Type B pancreatic cell (in vitro differentiated cells): ENCODE measurements at regions not wholly inside any gene's neighbourhood (a gene's known extent, or its start where the extent isn't known, plus 50 kb on each side); places are given as distances from the start of the nearest gene placed in this dataset.

Source experiments
- DNase-seq: peaks from one replicate; pipeline ENCODE4 v3.0.0; 2021; ENCODE audit warnings: mixed read lengths; ENCODE audit not compliant: unreplicated experiment; ENCODE audit errors: extremely low spot score
- H3K27ac Mint-ChIP-seq: 2 replicates; pipeline ENCODE4 v1.8.0; 2021; ENCODE audit warnings: mild to moderate bottlenecking, mixed read lengths
- H3K27me3 Mint-ChIP-seq: 2 replicates; pipeline ENCODE4 v1.8.0; 2021; ENCODE audit warnings: mixed read lengths
- H3K36me3 Mint-ChIP-seq: 2 replicates; pipeline ENCODE4 v1.8.0; 2021; ENCODE audit warnings: mixed read lengths
- H3K4me1 Mint-ChIP-seq: one replicate; pipeline ENCODE4 v1.8.0; 2021; ENCODE audit warnings: mixed read lengths; ENCODE audit not compliant: unreplicated experiment
- H3K4me3 Mint-ChIP-seq: 2 replicates; pipeline ENCODE4 v1.8.0; 2021; ENCODE audit warnings: mild to moderate bottlenecking, mixed read lengths
- H3K9me3 Mint-ChIP-seq: 2 replicates; pipeline ENCODE4 v1.8.0; 2021; ENCODE audit warnings: mixed read lengths
- TF ChIP-seq, protein P1 (sequence below): fragments of 200-600 bp; sonication (generic); conservative IDR thresholded peaks from 2 replicates; pipeline ENCODE4 v1.5.0; 2021; ENCODE audit warnings: antibody characterized with exemption, mild to moderate bottlenecking

GRCh38 chr2:66382091-66382490 lies 52.8 kb upstream of the MEIS1 start:
- Mint-ChIP-seq H3K4me1 (peaks cover 22% of the 10 kb centered on the region), H3K36me3 (no peaks in the 10 kb centered on the region), H3K27me3 (no peaks in the 10 kb centered on the region), H3K27ac (peak overlapping the region; percentile 75), H3K4me3 (peak overlapping the region; percentile 51), H3K9me3 (peaks cover 5% of the 10 kb centered on the region)
- DNase-seq, result no peak
- TF ChIP-seq, protein P1, sequence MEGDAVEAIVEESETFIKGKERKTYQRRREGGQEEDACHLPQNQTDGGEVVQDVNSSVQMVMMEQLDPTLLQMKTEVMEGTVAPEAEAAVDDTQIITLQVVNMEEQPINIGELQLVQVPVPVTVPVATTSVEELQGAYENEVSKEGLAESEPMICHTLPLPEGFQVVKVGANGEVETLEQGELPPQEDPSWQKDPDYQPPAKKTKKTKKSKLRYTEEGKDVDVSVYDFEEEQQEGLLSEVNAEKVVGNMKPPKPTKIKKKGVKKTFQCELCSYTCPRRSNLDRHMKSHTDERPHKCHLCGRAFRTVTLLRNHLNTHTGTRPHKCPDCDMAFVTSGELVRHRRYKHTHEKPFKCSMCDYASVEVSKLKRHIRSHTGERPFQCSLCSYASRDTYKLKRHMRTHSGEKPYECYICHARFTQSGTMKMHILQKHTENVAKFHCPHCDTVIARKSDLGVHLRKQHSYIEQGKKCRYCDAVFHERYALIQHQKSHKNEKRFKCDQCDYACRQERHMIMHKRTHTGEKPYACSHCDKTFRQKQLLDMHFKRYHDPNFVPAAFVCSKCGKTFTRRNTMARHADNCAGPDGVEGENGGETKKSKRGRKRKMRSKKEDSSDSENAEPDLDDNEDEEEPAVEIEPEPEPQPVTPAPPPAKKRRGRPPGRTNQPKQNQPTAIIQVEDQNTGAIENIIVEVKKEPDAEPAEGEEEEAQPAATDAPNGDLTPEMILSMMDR, result no peak

- no peaks in the 10 kb centered on the region for H3K36me3 Mint-ChIP-seq
- no peaks in the 10 kb centered on the region for H3K27me3 Mint-ChIP-seq
- no peak overlapping the region for H3K27ac Mint-ChIP-seq
- H3K4me3 Mint-ChIP-seq, result no peak overlapping the region
- TF ChIP-seq, protein P1, result no peak
- H3K9me3 Mint-ChIP-seq, result peaks cover 5% of the 10 kb centered on the region
- DNase-seq, result no peak
- H3K4me1 Mint-ChIP-seq, result peaks cover 28% of the 10 kb centered on the region
Measured at GRCh38 chr2:66379473-66379872, 55.5 kb upstream of the MEIS1 start.

GRCh38 chr2:66377832-66378231 lies 57.1 kb upstream of the MEIS1 start:
- Mint-ChIP-seq H3K27ac (no peak overlapping the region), H3K9me3 (peaks cover 5% of the 10 kb centered on the region)
- TF ChIP-seq, protein P1, result no peak

DNA sequence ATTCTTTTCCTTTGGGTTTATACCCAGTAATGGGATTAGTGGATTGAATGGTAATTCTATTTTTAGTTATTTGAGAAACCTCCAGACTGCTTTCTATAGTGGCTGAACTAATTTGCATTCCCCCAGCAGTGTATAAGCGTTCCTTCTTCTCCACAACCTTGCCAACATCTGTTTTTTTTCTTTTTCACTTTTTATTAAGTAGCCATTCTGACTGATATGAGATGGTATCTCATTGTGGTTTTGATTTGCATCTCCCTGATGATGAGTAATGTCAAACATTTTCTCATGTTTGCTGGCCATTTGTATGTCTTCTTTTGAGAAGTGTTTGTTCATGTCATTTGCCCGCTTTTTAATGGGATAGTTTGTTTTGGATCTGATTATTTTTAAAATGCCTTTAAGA lies 64.1 kb upstream of the MEIS1 start:
- H3K9me3 Mint-ChIP-seq, result no peaks in the 10 kb centered on the region
- no peak for DNase-seq
- H3K36me3 Mint-ChIP-seq, result peaks cover 3% of the 10 kb centered on the region
- peaks cover 6% of the 10 kb centered on the region for H3K4me1 Mint-ChIP-seq
- H3K4me3 Mint-ChIP-seq, result no peak overlapping the region
- H3K27ac Mint-ChIP-seq, result no peak overlapping the region
- no peaks in the 10 kb centered on the region for H3K27me3 Mint-ChIP-seq
- TF ChIP-seq, protein P1, result no peak

More at GRCh38 chr2:66377832-66378231, 57.1 kb upstream of the MEIS1 start:
- DNase-seq, result no peak
- H3K36me3 Mint-ChIP-seq, result peaks cover 3% of the 10 kb centered on the region
- peaks cover 28% of the 10 kb centered on the region for H3K4me1 Mint-ChIP-seq
- no peak overlapping the region for H3K4me3 Mint-ChIP-seq
- H3K27me3 Mint-ChIP-seq, result no peaks in the 10 kb centered on the region

DNA sequence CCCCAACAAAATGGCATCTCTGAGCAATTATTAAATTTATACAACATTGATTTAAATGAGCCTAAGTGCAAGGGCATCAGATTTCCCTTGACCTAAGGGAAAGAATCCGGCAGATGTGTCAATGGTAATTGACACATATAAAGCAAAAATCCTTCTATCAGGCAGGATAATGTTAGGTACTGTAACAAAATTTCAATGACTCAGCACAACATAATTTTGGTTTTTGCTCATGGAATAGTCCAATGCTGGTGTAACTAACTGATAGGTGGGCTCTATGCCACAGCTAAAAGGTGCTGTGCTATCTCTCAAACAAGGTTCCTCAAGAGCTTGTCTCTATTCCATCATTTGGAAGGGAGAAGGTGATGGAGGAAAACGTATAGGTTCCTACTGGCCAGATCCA lies 68.3 kb upstream of the MEIS1 start:
- Mint-ChIP-seq H3K4me1 (peaks cover 24% of the 10 kb centered on the region), H3K27ac (no peak overlapping the region), H3K9me3 (no peaks in the 10 kb centered on the region), H3K36me3 (no peaks in the 10 kb centered on the region), H3K27me3 (no peaks in the 10 kb centered on the region), H3K4me3 (no peak overlapping the region)
- DNase-seq, result no peak
- TF ChIP-seq, protein P1, result no peak
